Retinal pigment epithelial cell (primary cell): ENCODE measurements at regions not wholly inside any gene's neighbourhood (a gene's known extent, or its start where the extent isn't known, plus 50 kb on each side); places are given as distances from the start of the nearest gene placed in this dataset.

Source experiments
- DNase-seq: peaks from one replicate; pipeline ENCODE4 v3.0.0-alpha.2; 2010; ENCODE audit warnings: low read depth
- H3K4me3 ChIP-seq: 2 replicates; pipeline ENCODE4 v1.5.1; 2011; ENCODE audit warnings: mild to moderate bottlenecking, low read length, control low read depth, moderate library complexity
- TF ChIP-seq, protein P1 (sequence below): conservative IDR thresholded peaks from 2 replicates; pipeline ENCODE4 v1.5.1; 2011; ENCODE audit warnings: low read depth, low read length, control low read depth, inconsistent platforms

DNA sequence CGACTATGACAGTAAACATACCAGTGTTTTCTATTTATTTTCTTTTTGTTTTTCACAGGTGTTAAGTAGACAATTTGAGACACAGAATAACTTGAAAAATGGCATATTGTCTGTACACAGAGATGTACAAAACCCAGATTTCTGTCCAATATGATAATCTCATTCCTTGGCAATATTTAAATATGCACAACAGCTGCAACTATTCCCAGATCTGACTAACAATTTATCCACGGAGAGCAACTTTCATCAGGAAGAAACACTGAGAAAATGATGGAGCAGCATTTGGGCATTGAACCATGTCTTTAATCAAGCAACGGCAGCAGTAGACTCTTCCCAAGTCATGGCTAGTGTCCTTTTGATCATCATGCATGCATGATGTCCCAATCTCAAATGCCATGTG is 452.6 kb downstream of the ZPLD1 start:
- TF ChIP-seq, protein P1, sequence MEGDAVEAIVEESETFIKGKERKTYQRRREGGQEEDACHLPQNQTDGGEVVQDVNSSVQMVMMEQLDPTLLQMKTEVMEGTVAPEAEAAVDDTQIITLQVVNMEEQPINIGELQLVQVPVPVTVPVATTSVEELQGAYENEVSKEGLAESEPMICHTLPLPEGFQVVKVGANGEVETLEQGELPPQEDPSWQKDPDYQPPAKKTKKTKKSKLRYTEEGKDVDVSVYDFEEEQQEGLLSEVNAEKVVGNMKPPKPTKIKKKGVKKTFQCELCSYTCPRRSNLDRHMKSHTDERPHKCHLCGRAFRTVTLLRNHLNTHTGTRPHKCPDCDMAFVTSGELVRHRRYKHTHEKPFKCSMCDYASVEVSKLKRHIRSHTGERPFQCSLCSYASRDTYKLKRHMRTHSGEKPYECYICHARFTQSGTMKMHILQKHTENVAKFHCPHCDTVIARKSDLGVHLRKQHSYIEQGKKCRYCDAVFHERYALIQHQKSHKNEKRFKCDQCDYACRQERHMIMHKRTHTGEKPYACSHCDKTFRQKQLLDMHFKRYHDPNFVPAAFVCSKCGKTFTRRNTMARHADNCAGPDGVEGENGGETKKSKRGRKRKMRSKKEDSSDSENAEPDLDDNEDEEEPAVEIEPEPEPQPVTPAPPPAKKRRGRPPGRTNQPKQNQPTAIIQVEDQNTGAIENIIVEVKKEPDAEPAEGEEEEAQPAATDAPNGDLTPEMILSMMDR: no peak
- no peak for DNase-seq
- no peak overlapping the region for H3K4me3 ChIP-seq

DNA sequence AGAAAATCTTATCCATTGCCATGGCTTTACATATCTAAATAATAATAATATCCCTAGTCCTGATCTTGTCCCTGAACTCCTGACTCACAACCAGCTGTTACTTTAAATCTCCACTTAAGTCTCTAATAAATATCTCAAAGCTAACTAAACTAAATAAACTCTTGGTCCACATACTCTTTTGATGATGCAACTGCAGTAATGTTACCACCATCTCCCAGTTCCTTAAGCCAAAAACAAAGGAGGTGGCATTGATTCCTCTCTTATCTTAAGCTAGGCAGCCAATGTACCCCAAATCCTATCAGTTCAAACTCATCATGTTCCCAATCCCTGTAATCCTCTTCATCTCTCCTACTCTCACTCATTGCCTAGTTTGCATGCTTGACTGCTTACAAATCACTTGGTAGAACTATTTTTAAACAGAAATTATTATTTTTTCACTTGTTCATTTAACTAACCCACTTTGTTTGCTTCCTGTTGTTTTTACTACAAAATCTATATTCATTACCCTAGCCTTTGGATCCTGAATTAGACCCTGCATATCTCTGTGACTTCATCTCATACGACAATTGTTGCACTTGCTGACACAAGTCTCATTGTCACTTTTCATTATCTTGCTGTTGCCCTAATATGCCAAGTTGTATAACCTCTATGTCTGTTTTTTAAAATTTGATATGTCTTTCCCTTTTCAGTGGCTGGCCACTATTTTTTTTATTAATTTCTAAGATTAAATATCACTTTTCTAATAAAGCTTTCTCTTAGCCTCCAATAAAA is 462.2 kb downstream of the ZPLD1 start:
- no peak overlapping the region for H3K4me3 ChIP-seq
- TF ChIP-seq, protein P1: no peak
- DNase-seq: peak; percentile 60

DNA sequence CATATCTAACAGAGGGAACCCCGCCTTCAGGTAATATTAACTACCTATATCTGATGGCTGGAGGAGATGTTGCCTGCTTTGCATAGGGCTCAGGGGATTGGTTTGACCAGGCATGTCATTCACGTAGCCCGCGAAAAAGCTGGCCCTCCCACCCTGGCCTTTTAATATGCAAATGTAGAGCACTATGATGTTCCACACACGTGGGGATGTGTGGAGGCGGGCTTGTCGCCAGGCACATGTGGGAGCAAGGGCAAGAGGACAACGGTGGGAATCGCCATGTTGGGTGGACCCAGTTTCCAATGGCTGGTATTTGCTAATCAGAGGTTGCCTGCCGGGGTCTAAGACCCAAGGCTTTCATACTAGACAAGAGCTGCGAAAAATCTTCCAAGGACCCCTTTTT is 469.8 kb downstream of the ZPLD1 start:
- no peak overlapping the region for H3K4me3 ChIP-seq
- TF ChIP-seq, protein P1: no peak
- DNase-seq: no peak

- no peak overlapping the region for H3K4me3 ChIP-seq
- DNase-seq: peak; percentile 13
- TF ChIP-seq, protein P1: no peak
Measured at GRCh38 chr3:102905811-102906210, 471.0 kb downstream of the ZPLD1 start.

DNA sequence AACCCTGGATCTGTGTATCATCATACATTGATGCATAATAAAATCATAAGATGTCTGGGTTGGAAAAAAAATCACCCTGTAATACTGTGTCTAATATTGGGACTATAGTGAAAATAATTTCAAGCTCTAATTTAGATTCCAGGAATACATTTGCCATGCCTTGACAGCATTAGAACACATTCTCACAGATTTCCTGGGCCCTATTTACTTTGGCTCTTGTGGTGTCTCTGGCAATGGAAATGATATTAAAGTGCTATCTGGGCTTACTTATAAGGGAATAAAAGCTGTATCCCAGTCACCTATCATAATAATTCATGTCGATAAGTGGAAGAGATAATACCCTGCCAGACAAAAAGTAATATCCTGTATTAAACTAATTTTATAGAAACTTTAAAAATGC is 472.0 kb downstream of the ZPLD1 start:
- TF ChIP-seq, protein P1: no peak
- no peak for DNase-seq

GRCh38 chr3:102909904-102910303 is 475.1 kb downstream of the ZPLD1 start:
- TF ChIP-seq, protein P1: no peak
- DNase-seq: no peak

More for the DNA sequence above, 472.0 kb downstream of the ZPLD1 start:
- no peak overlapping the region for H3K4me3 ChIP-seq

DNA sequence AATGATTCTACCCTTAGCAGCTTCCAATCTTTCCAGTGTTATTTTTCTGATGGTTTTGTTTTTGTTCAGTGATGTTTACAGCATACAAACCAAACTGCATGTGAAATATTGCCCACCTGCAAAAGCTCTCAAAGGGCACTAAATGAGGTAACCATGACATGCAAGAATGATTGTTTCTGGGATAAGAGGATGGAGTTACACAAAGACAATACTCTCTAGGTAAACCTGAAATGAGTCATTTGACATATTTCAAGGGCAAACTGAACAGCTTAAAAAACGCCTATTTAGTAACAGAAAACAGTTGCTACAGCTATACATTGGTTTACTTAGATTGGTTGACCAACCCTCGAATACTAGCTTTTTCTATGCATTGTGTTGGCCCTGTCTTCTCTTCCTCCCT is 481.7 kb downstream of the ZPLD1 start:
- TF ChIP-seq, protein P1: no peak

More at GRCh38 chr3:102909904-102910303, 475.1 kb downstream of the ZPLD1 start:
- H3K4me3 ChIP-seq: no peak overlapping the region

More for the DNA sequence above, 481.7 kb downstream of the ZPLD1 start:
- DNase-seq: no peak
- no peak overlapping the region for H3K4me3 ChIP-seq
